ENCODE measurements at regions not wholly inside any gene's neighbourhood (a gene's known extent, or its start where the extent isn't known, plus 50 kb on each side); places are given as distances from the start of the nearest gene placed in this dataset.
"Not testable (repeated sequence)": the region's sequence is repeated elsewhere in the genome, so short reads cannot be mapped to it uniquely, and the experiment has no call there.

DNA sequence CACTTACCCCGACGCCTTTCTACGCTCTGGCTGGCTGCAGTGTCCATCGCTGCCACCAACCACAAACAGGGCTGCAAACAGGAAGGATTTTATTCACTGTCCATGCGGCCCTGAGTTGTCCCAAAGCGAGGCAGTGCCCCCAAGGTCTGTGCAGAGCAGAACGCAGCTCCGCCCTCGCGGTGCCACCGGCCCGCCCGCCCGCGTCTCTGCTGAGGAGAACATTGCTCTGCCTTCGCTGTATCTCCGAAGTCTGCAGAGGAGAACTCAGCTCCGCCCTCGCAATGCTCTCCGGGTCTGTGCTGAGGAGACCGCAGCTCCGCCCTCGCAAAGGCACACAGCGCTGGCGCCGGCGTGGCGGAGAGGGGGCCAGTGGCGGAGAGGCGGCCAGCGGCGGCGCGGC, 645.1 kb downstream of the FAM72C start:
- DNase-seq (ENCODE audit: low spot score in 2 of 2), result peak in 1 of 2 donors; percentile 21
- intact Hi-C loops (cut with DNase I), result not testable (repeated sequence)

GRCh38 chr1:143311154-143311553, 660.6 kb downstream of the FAM72C start:
- DNase-seq (ENCODE audit: low spot score in 2 of 2); H3K36me3 ChIP-seq; H3K4me1 ChIP-seq; H3K27me3 ChIP-seq; H3K9me3 ChIP-seq; H3K27ac ChIP-seq; intact Hi-C loops (cut with DNase I); H3K4me3 ChIP-seq: not testable (repeated sequence)

More for the DNA sequence above, 645.1 kb downstream of the FAM72C start:
- not testable (repeated sequence) for H3K4me3 ChIP-seq, H3K27ac ChIP-seq, H3K4me1 ChIP-seq, H3K9me3 ChIP-seq, H3K36me3 ChIP-seq, H3K27me3 ChIP-seq

All from ascending aorta (tissue), 2 donors.